ENCODE measurements at regions not wholly inside any gene's neighbourhood (a gene's known extent, or its start where the extent isn't known, plus 50 kb on each side); places are given as distances from the start of the nearest gene placed in this dataset.

DNA sequence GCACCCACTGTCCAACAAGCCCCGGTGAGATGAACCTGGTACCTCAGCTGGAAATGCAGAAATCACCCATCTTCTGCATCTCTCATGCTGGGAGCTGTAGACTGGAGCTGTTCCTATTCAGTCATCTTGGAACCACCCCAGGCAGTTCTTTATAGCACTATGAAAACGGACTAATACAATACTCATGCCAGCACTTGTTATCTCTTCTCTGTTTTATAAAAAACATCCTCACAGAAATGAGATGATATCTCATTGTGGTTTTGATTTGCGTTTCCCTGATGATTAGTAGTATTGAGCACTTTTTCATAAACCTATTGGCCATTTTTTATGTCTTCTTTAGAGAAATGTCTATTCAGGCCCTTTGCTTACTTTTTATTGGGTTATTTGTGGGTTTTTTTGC lies 156.2 kb upstream of the ARPP21 start:
- TF ChIP-seq, protein P1, sequence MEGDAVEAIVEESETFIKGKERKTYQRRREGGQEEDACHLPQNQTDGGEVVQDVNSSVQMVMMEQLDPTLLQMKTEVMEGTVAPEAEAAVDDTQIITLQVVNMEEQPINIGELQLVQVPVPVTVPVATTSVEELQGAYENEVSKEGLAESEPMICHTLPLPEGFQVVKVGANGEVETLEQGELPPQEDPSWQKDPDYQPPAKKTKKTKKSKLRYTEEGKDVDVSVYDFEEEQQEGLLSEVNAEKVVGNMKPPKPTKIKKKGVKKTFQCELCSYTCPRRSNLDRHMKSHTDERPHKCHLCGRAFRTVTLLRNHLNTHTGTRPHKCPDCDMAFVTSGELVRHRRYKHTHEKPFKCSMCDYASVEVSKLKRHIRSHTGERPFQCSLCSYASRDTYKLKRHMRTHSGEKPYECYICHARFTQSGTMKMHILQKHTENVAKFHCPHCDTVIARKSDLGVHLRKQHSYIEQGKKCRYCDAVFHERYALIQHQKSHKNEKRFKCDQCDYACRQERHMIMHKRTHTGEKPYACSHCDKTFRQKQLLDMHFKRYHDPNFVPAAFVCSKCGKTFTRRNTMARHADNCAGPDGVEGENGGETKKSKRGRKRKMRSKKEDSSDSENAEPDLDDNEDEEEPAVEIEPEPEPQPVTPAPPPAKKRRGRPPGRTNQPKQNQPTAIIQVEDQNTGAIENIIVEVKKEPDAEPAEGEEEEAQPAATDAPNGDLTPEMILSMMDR (IDR thresholded peaks at IDR 0.05; ENCODE audit: low read depth, low read length), result no peak
- no peak for TF ChIP-seq EZH2phosphoT487 (IDR thresholded peaks at IDR 0.05; ENCODE audit: low read depth)
